PC-3 (cell line): ENCODE measurements at regions not wholly inside any gene's neighbourhood (a gene's known extent, or its start where the extent isn't known, plus 50 kb on each side); places are given as distances from the start of the nearest gene placed in this dataset.
A peak's percentile ranks its signal among the peaks of the same experiment; 100 is the strongest.

Experiments used
- ATAC-seq: fragments of 200-7000 bp; cut with Tn5 transposase; 2 replicates; pipeline ENCODE4 v1.9.1; 2020; ENCODE audit warnings: mild to moderate bottlenecking, moderate library complexity
- BruUV-seq: library from RNA; stranded (reverse); fragments of 400-500 nt; replicated peaks from 2 replicates; lab custom pipeline; 2021; lab: Mats Ljungman, UMichigan
- CTCF ChIA-PET: fragments of 300-600 bp; sonication (Branson Sonifier 250); formaldehyde crosslinking; loops from one replicate; lab custom pipeline; 2022; ENCODE audit warnings: antibody characterized with exemption; lab: Charles Lee
- POLR2A ChIA-PET: fragments of 300-600 bp; sonication (Branson Sonifier 250); formaldehyde crosslinking; loops from one replicate; lab custom pipeline; 2022; ENCODE audit warnings: antibody characterized with exemption; ENCODE audit not compliant: unreplicated experiment; lab: Charles Lee
- DNase-seq: peaks from one replicate; pipeline ENCODE4 v3.0.0-alpha.2; 2015
- H2AFZ ChIP-seq: fragments of 300-600 bp; sonication (generic); 2 replicates; pipeline ENCODE4 v1.6.0; 2016; ENCODE audit warnings: antibody characterized with exemption, low read length
- H3F3A ChIP-seq: fragments of 300-600 bp; sonication (generic); one replicate; pipeline ENCODE4 v1.6.0; 2017; ENCODE audit warnings: antibody characterized with exemption, low read length, control low read depth, mild to moderate bottlenecking; ENCODE audit not compliant: unreplicated experiment
- H3K27ac ChIP-seq: fragments of 300-600 bp; sonication (generic); 2 replicates; pipeline ENCODE4 v1.5.1; 2016; ENCODE audit warnings: mild to moderate bottlenecking, low read length
- H3K27me3 ChIP-seq: fragments of 300-600 bp; sonication (generic); 2 replicates; pipeline ENCODE4 v1.6.1; 2016; ENCODE audit warnings: low read length, mixed read lengths
- H3K36me3 ChIP-seq: fragments of 300-600 bp; sonication (generic); 2 replicates; pipeline ENCODE4 v1.6.1; 2016; ENCODE audit warnings: low read depth, mixed run types, low read length, mixed read lengths
- H3K4me1 ChIP-seq: fragments of 300-600 bp; sonication (generic); 2 replicates; pipeline ENCODE4 v1.5.1; 2016; ENCODE audit warnings: low read length; ENCODE audit not compliant: insufficient read depth
- H3K4me2 ChIP-seq: fragments of 300-600 bp; sonication (generic); 2 replicates; pipeline ENCODE4 v1.6.0; 2016; ENCODE audit warnings: low read length
- H3K4me3 ChIP-seq: fragments of 300-600 bp; sonication (generic); 2 replicates; pipeline ENCODE4 v1.5.1; 2016; ENCODE audit warnings: mild to moderate bottlenecking, low read length, mixed read lengths
- H3K79me2 ChIP-seq: fragments of 300-600 bp; sonication (generic); 2 replicates; pipeline ENCODE4 v1.6.1; 2017; ENCODE audit warnings: low read length, mixed read lengths
- H3K9ac ChIP-seq: fragments of 300-600 bp; sonication (generic); 2 replicates; pipeline ENCODE4 v1.6.0; 2016; ENCODE audit warnings: mild to moderate bottlenecking, low read length
- H3K9me2 ChIP-seq: fragments of 300-600 bp; sonication (generic); replicated peaks from 2 replicates; pipeline ENCODE4 v1.6.1; 2016; ENCODE audit warnings: mixed run types, low read length, mixed read lengths
- H3K9me3 ChIP-seq: fragments of 300-600 bp; sonication (generic); 2 replicates; pipeline ENCODE4 v1.6.1; 2016; ENCODE audit warnings: low read length, mixed read lengths
- H4K20me1 ChIP-seq: fragments of 300-600 bp; sonication (generic); 2 replicates; pipeline ENCODE4 v1.6.1; 2016; ENCODE audit warnings: low read length, mixed read lengths
- EZH2 ChIP-seq: fragments of 300-600 bp; sonication (generic); IDR thresholded peaks from one replicate; pipeline ENCODE4 v1.6.1; 2017; ENCODE audit warnings: antibody characterized with exemption, mild to moderate bottlenecking, low read length; ENCODE audit not compliant: unreplicated experiment
- EZH2phosphoT487 ChIP-seq: fragments of 300-600 bp; sonication (generic); IDR thresholded peaks from 2 replicates; pipeline ENCODE4 v1.6.1; 2018; ENCODE audit warnings: mild to moderate bottlenecking, antibody characterized with exemption, low read length, borderline replicate concordance
- intact Hi-C: fragments of 100-400 bp; cut with micrococcal nuclease; formaldehyde crosslinking; loops from 2 replicates; pipeline ENCODE4 v1.9.0; 2023
- TF ChIP-seq, protein P1 (sequence below): fragments of 300-600 bp; sonication (generic); conservative IDR thresholded peaks from 2 replicates; pipeline ENCODE4 v1.5.1; 2017; ENCODE audit warnings: antibody characterized with exemption, low read depth, mild to moderate bottlenecking, low read length

DNA sequence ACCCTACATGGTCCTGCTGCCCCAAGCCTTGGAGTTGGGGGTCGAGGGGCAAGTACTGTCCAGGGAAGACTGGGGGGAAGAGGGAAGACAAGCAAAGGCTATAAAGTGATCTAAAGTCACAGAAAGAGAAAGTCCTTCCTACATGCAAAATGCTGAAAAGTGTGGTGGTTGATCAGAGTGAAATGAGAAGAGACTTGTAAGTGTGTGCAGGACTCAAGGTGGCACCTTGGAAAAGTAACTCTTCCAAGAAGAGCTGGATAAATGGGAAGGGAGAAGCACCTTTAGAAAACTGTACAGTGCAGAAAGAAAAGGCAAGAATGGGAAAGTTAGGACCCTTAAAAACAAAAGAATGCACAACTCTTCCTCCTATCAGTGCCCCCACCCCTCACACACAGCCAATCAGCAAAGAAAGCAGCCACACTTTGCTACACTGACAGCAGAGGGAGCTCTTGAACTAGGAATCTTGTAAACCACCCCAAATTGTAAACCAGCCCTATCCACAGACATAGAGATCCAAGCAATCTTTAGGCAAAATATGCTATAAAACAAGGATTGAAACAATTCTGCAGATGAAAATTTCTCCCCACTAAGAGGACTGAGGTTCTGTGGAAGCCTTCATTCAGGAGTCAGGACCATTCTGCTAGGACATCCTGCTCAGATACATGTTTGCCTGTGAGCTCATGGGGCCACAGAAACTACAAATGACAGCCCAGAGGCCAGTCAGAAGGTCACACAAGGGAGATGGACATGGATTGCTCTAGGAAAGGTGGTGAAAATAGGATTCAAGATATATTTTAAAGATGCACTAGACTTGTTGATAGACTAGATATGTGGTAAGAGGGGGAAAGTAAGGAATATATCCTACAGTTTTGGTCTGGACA lies 146.4 kb downstream of the FTCDNL1 start:
- Histone ChIP-seq H3K4me1 (no peaks in the 10 kb centered on the region), H3K36me3 (no peaks in the 10 kb centered on the region), H4K20me1 (no peaks in the 10 kb centered on the region), H3K4me2 (no peak overlapping the region), H3K9me3 (0 out of 2 replicates have a peak, but pooled peaks cover 6% of the 10 kb centered on the region), H3K4me3 (no peak overlapping the region), H3K9me2 (no peaks in the 10 kb centered on the region), H3K9ac (no peak overlapping the region), H3F3A (no peaks in the 10 kb centered on the region), H3K27ac (no peak overlapping the region), H3K79me2 (no peaks in the 10 kb centered on the region), H3K27me3 (no peaks in the 10 kb centered on the region; the same call in 1 of the 2 replicates), H2AFZ (no peak overlapping the region)
- CTCF ChIA-PET = interaction anchor here (1.0 kb wide), 1 partner anchor 36 kb away, joined by 4 read pairs; no protein-coding TSS in a partner anchor
- TF ChIP-seq EZH2phosphoT487 = no peak
- TF ChIP-seq, protein P1, sequence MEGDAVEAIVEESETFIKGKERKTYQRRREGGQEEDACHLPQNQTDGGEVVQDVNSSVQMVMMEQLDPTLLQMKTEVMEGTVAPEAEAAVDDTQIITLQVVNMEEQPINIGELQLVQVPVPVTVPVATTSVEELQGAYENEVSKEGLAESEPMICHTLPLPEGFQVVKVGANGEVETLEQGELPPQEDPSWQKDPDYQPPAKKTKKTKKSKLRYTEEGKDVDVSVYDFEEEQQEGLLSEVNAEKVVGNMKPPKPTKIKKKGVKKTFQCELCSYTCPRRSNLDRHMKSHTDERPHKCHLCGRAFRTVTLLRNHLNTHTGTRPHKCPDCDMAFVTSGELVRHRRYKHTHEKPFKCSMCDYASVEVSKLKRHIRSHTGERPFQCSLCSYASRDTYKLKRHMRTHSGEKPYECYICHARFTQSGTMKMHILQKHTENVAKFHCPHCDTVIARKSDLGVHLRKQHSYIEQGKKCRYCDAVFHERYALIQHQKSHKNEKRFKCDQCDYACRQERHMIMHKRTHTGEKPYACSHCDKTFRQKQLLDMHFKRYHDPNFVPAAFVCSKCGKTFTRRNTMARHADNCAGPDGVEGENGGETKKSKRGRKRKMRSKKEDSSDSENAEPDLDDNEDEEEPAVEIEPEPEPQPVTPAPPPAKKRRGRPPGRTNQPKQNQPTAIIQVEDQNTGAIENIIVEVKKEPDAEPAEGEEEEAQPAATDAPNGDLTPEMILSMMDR = peak; percentile 90
- TF ChIP-seq EZH2 = no peak
- POLR2A ChIA-PET = no interaction called here
- intact Hi-C loops = loop anchor here (1.0 kb wide), 3 partner anchors 35 to 236 kb away; no protein-coding TSS in a partner anchor
- no TSS peak for BruUV-seq
- DNase-seq = peak; percentile 74
- ATAC-seq = peak; percentile 82

- no peaks in the 10 kb centered on the region for H3K9me3 ChIP-seq
- H3K4me3 ChIP-seq = no peak overlapping the region
- no peaks in the 10 kb centered on the region for H3K79me2 ChIP-seq
- H3K27me3 ChIP-seq = no peaks in the 10 kb centered on the region; the same call in 1 of the 2 replicates
- no peak overlapping the region for H3K27ac ChIP-seq
- ATAC-seq = no peak
- no peaks in the 10 kb centered on the region for H4K20me1 ChIP-seq
- H3K4me2 ChIP-seq = no peak overlapping the region
- no TSS peak for BruUV-seq
- H3K4me1 ChIP-seq = no peaks in the 10 kb centered on the region
- H3K36me3 ChIP-seq = no peaks in the 10 kb centered on the region
- H3K9me2 ChIP-seq = no peaks in the 10 kb centered on the region
- no peak for DNase-seq
- no peak overlapping the region for H2AFZ ChIP-seq
- H3K9ac ChIP-seq = no peak overlapping the region
- intact Hi-C loops = no loop called here
- H3F3A ChIP-seq = no peaks in the 10 kb centered on the region
- ChIA-PET POLR2A (no interaction called here), CTCF (no interaction called here)
- TF ChIP-seq, protein P1 = no peak
- no peak for TF ChIP-seq EZH2phosphoT487
These were observed 147.8 kb downstream of the FTCDNL1 start for GRCh38 chr2:199703199-199703598.

DNA sequence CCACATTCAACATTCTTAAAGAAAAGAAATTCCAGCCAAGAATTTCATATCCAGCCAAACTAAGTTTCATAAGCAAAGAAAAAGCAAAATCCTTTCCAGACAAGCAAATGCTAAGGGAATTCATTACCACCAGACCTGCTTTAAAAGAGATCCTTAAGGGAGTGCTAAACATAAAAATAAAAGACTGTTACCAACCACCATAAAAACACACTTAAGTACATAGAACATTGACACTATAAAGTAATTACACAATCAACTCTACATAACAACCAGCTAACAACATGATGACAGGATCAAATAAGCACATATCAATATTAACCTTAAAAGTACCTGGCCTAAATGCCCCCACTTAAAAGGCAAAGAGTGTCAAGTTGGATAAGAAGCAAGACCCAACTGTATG lies 153.5 kb downstream of the FTCDNL1 start:
- BruUV-seq = no TSS peak
- ATAC-seq (no peak), DNase-seq (no peak)
- no peaks in the 10 kb centered on the region for H3K4me1 ChIP-seq
- no peak overlapping the region for H3K9ac ChIP-seq
- no peak overlapping the region for H3K27ac ChIP-seq
- no peak overlapping the region for H3K4me3 ChIP-seq
- no peaks in the 10 kb centered on the region for H3F3A ChIP-seq
- no peaks in the 10 kb centered on the region for H3K79me2 ChIP-seq
- no peaks in the 10 kb centered on the region; the same call in 1 of the 2 replicates for H4K20me1 ChIP-seq
- no peak overlapping the region for H3K4me2 ChIP-seq
- H3K9me3 ChIP-seq = no peaks in the 10 kb centered on the region
- no peaks in the 10 kb centered on the region for H3K9me2 ChIP-seq
- CTCF ChIA-PET = no interaction called here
- no peaks in the 10 kb centered on the region; the same call in 1 of the 2 replicates for H3K27me3 ChIP-seq
- intact Hi-C loops = no loop called here
- no peak overlapping the region for H2AFZ ChIP-seq
- no peaks in the 10 kb centered on the region for H3K36me3 ChIP-seq
- POLR2A ChIA-PET = no interaction called here
- TF ChIP-seq EZH2phosphoT487 = no peak
- TF ChIP-seq EZH2 = no peak
- TF ChIP-seq, protein P1 = no peak
